ENCODE measurements at regions not wholly inside any gene's neighbourhood (a gene's known extent, or its start where the extent isn't known, plus 50 kb on each side); places are given as distances from the start of the nearest gene placed in this dataset.

- no peak for TF ChIP-seq CTCF (IDR thresholded peaks at IDR 0.05; ENCODE audit: poor library complexity)
- no peak for TF ChIP-seq EZH2phosphoT487 (IDR thresholded peaks at IDR 0.05; ENCODE audit: low read depth, severe bottlenecking, unreplicated experiment)
Observed at GRCh38 chr12:64992116-64992515, 129.0 kb downstream of the WIF1 start.

Data from hepatocyte (in vitro differentiated cells).